Omental fat pad (tissue), 3 donors: ENCODE measurements at regions not wholly inside any gene's neighbourhood (a gene's known extent, or its start where the extent isn't known, plus 50 kb on each side); places are given as distances from the start of the nearest gene placed in this dataset.

Experiments
- ATAC-seq: fragments of 150-250 bp; one replicate; pipeline ENCODE4 v1.9.1; 2016; ENCODE audit warnings: mild to moderate bottlenecking, moderate library complexity; ENCODE audit not compliant: low FRiP score
- DNase-seq: peaks from one replicate; pipeline ENCODE4 v3.0.0-alpha.2; 2019; ENCODE audit warnings: low spot score
- TF ChIP-seq, protein P1 (sequence below), 3 donors: fragments of 450-650 bp; IDR thresholded peaks; one replicate each; pipeline ENCODE4 v1.5.1; 2016 to 2017; ENCODE audit warnings: antibody characterized with exemption in 3 of 3, mild to moderate bottlenecking in 3 of 3, moderate library complexity in 2 of 3

DNA sequence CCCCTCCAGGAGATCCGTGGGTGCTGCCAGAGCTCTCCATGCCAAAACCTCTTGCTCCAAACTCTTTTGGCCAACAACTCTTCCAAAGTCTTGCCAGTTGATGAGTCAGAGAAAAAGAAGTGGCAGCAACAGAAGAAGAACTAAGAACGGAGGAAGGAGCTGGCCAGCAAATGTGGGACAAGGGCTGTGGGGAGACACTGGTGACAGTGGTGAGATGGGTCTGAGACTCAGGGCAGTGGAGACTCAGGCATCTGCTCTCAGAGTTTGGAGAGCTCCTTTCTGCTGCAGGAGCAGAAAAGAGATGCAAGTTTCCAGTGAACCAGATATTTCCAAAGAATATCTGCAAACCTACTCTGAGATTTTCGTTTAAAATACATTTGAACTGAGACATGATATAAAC is 92.3 kb upstream of the SEMA6A start:
- TF ChIP-seq, protein P1, sequence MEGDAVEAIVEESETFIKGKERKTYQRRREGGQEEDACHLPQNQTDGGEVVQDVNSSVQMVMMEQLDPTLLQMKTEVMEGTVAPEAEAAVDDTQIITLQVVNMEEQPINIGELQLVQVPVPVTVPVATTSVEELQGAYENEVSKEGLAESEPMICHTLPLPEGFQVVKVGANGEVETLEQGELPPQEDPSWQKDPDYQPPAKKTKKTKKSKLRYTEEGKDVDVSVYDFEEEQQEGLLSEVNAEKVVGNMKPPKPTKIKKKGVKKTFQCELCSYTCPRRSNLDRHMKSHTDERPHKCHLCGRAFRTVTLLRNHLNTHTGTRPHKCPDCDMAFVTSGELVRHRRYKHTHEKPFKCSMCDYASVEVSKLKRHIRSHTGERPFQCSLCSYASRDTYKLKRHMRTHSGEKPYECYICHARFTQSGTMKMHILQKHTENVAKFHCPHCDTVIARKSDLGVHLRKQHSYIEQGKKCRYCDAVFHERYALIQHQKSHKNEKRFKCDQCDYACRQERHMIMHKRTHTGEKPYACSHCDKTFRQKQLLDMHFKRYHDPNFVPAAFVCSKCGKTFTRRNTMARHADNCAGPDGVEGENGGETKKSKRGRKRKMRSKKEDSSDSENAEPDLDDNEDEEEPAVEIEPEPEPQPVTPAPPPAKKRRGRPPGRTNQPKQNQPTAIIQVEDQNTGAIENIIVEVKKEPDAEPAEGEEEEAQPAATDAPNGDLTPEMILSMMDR (IDR thresholded peaks at IDR 0.05), result no peak
- ATAC-seq (no peak), DNase-seq (no peak)

DNA sequence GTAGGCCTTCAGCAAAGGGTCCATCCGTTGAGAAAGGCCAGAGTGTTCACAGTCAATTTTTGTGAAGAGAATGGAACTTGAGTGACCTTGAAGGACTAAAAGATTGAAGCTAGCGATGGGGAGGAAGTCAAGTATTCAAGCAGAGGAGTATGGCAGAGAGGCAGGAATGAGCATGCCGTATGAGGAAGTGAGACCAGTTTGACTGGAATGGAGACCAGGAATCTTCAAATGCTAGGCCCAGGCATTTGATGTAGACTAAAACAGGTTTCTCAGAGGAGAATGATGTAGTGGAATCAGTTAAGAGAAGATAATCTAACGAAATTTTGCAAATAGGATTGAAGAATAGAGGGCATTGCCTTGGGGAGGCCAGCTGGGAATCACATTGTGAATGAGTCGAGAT is 90.4 kb upstream of the SEMA6A start:
- no peak for ATAC-seq
- DNase-seq, result no peak
- TF ChIP-seq, protein P1 (IDR thresholded peaks at IDR 0.05), result no peak

DNA sequence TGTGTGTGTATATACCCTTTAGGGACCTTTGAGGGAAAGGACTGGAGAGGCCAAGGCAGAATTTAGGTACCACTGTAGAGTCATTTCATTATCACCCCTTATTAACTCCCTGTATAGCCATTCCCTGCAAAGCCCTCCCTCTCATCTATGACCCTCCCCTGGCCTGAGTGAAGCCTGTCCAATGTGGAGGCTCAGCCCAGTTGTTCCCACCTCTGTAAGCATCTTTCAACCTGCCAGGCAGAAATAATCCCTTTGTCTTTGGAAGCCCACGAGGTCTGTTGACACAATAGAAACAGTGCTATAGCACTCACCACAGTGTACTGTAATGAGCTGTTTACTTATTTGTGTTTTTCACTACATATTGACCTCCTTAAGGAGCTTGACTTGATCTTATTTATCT is 88.5 kb upstream of the SEMA6A start:
- ATAC-seq, result no peak
- DNase-seq, result no peak
- TF ChIP-seq, protein P1 (IDR thresholded peaks at IDR 0.05), result no peak

DNA sequence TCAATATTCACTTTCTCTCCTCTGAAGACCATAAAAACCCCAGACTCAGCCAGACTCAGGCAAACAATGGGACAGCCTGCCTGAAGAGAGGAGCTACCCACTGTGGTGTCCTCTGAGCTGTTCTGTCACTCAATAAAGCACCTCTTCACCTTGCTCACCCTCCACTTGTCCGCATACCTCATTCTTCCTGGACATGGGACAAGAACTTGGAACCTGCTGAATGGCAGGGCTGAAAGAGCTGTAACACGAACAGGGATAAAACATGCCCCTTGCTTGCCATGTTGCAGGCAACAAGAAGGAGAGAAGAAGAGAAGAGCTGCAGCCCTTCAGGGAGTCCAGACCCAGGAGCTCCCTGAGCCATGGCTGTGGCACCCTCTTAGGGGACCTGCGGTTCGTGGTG is 86.8 kb upstream of the SEMA6A start:
- TF ChIP-seq, protein P1 (IDR thresholded peaks at IDR 0.05), result no peak
- ATAC-seq, result no peak

DNA sequence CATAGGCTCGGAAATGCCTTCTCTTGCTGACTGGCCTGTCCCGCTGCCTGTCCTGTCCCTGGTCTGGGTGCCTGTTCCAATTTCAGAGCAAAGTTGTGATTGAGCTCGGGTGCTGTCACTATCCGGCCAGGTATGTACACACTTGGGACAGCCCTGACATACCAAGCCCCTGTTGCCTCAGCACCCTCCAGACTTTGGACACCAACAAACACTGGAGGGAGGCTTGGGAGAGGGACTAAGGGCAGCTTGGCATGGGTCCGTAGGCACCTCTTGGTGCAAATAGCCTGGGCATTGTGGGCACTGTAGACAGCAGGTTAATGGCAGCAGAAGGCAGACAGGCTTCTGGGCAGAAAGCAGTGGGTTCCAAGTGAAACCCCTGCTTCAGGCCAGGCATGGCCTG is 86.3 kb upstream of the SEMA6A start:
- ATAC-seq, result no peak
- no peak for DNase-seq
- TF ChIP-seq, protein P1 (IDR thresholded peaks at IDR 0.05), result no peak

More for the DNA sequence above, 86.8 kb upstream of the SEMA6A start:
- no peak for DNase-seq

DNA sequence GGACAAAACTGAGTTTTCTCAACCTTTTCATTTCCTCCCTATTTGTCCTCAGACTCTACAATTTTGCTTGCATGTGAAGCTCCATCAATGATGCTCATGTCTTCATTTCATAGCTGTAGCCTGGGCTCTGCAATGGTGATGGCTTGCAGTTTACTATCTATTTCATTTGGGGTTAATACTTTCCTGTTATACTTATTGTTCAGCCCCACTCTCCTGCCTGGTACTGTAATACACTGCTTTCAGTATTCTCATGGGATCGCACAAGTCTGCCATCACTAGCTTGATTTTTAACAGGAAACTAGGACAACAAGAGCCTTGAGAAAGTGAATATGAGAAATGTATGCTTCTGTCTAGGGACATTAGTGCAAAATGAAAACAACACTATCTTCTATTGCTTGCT is 84.2 kb upstream of the SEMA6A start:
- DNase-seq, result no peak
- TF ChIP-seq, protein P1 (IDR thresholded peaks at IDR 0.05), result no peak
- no peak for ATAC-seq

DNA sequence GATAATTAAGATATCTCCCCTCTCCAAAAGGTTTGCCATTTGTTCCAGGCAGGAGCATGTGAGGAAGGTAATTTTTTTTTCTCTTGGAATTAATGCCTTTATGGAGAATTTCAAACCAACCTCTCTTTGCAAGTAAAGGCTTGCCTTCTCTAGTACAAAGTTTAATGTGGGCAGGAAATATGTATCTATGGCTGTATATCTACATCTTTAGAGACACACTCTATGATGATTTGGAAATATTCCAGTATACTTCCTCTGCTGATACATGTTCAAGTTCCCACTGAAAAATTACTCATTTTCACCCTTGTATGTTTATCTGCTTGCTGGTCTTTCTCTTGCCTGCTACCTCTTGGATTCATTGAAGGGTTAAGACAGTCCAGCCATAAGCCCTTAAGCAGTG is 83.5 kb upstream of the SEMA6A start:
- ATAC-seq (no peak), DNase-seq (no peak)
- TF ChIP-seq, protein P1 (IDR thresholded peaks at IDR 0.05), result no peak
